ENCODE measurements at regions not wholly inside any gene's neighbourhood (a gene's known extent, or its start where the extent isn't known, plus 50 kb on each side); places are given as distances from the start of the nearest gene placed in this dataset.

DNA sequence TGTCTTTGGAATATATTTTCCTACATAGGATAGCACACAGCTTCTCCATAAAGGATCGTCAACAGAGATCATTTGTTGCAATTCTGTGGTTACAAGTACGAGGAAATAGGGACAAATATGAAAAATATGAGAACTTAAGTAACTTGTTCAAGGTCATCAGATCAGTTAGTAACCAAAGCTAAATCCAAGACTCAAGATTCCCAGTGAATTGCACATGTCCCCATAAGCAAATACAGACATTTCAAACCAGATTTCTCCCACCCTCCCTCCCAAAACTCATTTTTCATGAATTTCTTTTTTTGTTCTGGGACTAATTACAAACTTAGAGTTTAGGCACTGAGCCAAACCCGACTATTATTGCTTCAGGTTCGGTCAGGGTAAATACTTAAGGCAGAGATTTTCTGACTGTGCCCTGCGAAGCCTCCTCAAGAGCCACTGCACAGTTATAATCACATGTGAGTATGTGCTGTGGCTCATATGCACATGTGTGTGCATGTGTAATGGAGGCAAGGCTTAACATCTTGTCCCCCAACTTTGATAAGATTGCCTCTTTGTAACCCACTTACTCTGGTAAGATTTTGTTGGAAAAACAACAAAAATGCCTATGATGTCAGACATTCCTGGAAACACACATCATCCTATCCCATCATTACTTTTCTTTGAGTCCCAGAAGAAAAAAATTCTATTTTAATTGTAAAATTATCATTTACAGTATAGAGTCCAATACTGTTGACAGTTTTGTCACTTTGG is 216.2 kb downstream of the CD83 start:
- no peak for DNase-seq

GRCh38 chr6:14335071-14335470 is 217.5 kb downstream of the CD83 start:
- DNase-seq, result no peak

GRCh38 chr6:14337152-14337551 is 219.6 kb downstream of the CD83 start:
- no peak for DNase-seq

DNA sequence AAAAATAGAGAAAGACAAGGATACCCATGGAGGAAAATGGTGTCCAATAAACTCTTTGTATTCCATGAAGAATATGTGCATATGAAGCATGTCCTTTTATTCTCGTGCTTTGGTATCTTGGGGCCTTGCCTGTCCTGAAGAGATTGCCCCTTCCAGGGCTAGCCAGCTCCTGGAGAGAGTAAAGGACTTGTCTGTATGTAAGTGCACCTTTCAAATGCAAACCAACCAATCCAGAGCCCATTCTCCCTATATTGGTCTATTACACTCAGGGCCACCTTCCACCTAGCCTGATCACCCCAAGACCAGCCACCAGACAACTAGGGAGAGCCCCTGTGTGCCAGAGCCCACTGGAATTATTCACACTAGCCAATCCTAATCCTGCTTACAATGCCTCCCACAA is 221.6 kb downstream of the CD83 start:
- no peak for DNase-seq

DNA sequence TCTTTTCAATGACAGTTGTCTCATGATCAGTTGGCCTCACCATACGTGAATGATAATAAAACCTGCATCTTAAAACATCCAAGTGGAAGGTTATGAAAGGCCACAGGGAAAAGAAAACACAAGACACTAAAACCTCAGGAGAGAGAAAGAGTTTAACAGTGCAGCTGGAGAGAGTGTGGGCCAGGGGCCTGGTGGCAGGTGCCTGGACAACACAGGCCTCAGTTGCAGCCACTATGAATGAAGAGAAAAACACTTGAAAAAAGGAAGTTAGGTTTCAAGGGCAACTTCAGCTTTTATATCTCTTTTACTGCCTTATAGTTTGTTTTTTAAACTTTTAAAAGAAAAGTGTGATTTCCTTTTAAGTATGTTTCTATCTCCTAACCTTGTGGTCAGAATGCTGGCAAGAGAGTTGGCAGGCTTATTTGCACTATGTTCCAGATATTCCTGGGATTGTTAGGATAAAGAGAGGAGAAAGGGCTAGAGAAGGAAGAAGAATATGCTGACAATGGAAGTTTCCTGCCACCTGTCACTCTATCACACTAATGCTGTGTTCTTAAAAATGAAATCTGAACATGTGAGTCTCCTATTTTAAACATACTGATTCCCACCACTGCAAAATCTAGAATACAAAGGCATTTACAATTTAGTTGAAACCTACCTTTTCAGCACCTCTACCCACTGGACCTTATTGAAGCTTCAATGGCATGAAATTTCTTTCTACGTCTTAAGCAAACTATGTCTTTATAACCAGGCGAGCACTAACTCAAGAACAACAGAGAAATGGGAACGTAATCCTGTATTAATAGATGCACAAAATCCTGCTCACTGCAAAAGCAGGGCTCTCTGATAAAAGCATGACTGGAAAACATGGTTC is 222.4 kb downstream of the CD83 start:
- DNase-seq, result no peak

DNA sequence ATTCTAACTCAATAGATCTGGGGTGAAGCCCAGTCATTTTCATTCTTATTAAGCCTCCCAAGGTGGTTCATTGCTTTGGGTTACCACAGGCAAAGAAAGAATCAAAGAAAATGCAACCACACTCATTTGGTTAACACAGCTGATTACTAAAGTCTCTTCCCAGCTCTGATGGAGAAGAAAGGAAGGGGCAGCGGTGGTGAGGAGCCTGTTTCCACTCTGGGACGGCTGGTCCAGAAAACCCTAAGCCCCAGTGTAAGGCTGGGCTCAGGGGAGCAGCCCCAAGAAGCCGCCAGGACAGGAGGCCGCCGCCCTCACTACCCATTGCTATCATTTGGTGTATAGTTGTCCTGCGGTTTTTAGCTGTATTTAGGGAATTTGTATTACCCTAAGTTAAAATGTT is 226.9 kb downstream of the CD83 start:
- DNase-seq, result no peak

DNA sequence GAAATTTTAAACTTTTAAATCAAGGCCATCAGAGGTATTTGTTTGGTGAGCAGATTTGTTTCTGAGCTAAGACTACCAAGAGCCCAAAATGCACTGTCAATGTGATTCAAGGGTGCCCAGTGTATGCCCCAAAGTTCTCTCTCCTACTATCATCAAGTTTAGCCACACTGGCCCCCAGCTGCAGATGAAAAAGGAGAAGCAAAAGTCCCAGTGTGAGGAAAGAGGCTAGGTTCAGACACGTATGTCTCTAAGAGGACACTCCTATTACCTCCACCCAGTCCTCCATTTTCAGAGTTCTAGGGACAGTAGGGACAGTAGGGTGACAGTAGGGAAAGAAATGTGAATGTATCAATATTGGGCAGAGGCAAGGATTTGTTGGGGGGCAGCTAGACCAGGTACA is 230.8 kb downstream of the CD83 start:
- DNase-seq, result no peak

- DNase-seq, result no peak
Observed at GRCh38 chr6:14349507-14349906, 231.9 kb downstream of the CD83 start.

GRCh38 chr6:14350210-14350609 is 232.6 kb downstream of the CD83 start:
- DNase-seq, result no peak

GRCh38 chr6:14353281-14353680 is 235.7 kb downstream of the CD83 start:
- DNase-seq, result no peak

GRCh38 chr6:14353798-14354197 is 236.2 kb downstream of the CD83 start:
- DNase-seq, result no peak

- DNase-seq, result no peak
Observed at GRCh38 chr6:14354919-14355572, 237.5 kb downstream of the CD83 start.

DNA sequence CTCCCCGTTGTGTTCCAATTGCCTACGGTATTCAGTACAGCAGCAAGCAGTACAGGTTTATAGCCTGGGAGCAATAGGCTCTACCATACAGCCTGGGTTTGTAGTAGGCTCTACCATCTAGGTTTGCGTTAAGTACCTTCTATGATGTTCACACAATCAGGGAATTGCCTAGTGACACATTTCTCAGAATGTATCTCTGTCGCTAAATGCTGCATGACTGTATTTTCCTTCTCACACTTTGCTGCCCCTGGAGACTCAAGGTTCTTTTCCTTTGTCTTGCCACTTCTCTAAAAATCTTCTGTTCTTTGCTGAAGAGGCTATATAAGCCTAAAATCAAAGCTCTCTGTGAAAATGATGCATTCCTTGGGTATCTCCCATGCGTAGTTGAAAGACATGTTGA is 241.9 kb downstream of the CD83 start:
- DNase-seq, result no peak

DNA sequence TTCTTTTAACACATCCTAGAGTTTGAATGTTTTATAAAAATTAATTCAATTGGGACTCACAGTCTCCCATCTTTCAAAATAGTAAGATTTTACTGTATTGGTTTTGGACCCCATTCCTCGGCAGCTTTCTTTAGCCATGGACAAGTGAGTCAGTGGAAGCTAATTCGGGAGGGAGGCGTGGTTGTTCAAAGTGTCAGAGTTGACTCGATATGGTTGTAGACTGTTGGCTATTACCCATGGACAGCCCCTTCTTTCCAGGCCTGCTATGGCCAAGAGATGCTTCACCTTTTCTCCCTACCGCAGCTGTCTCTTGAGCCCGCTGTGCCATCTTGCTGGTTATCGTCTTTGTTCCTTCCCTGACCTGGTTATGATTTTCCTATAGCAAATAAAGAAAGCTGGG is 243.0 kb downstream of the CD83 start:
- DNase-seq, result no peak

GRCh38 chr6:14361297-14361696 is 243.7 kb downstream of the CD83 start:
- no peak for DNase-seq

GRCh38 chr6:14361956-14362587 is 244.5 kb downstream of the CD83 start:
- DNase-seq, result peak; percentile 37

- no peak for DNase-seq
Observed at GRCh38 chr6:14364370-14364769, 246.8 kb downstream of the CD83 start.

DNA sequence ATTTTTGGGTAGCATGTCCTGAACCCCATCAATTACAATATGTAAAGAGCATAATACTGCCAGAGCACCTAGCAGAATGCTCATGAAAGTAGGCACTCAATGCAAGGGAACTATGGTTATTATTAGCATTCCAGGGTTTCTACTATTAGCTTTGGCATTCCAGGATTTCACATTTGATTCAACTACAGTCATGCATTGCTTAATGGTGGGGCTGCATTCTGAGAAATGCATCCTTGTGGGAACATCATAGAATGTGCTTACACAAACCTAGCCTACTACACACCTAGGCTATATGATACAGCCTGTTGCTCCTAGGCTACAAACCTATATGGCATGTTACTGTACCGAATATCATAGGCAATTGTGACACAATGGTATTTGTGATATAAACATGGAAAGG is 247.8 kb downstream of the CD83 start:
- DNase-seq, result no peak

DNA sequence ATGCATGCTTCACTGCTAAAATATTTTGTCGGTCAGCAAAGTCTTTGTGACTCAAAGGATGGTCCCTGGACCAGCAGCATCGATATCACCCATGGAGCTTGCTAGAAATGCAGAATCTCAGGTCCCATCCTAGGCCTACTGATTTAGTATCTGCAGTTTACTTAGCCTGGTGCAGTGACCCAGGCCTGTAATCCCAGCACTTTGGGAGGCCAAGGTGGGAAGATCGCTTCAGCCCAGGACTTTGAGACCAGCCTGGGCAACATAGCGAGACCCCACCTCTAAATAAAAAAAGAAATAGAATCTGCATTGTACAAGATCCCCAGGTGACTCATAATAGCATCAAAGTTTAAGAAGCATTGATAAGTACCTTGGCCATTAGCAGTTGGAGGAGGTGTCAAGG is 248.7 kb downstream of the CD83 start:
- DNase-seq, result no peak

- no peak for DNase-seq
Observed at GRCh38 chr6:14366872-14367271, 249.3 kb downstream of the CD83 start.

DNA sequence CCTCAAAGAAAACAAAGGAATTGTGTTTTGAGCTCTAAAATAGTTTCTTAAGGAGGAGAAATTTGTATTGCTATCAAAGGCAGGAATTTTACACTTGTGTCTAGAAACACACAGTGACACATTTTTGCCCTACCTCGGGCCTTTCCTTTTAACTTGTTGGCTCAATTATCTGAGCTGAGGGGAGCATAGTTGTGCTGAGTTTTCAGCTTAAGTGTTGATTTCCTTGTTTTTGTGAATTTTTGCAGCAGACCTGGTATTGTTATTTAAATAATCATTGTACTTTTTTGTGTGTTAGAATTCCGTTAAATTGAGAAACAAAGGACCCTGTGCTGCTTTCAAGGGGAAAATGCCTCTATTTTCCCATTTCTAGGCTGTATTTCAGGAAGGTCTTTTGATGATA is 249.7 kb downstream of the CD83 start:
- DNase-seq, result no peak

DNA sequence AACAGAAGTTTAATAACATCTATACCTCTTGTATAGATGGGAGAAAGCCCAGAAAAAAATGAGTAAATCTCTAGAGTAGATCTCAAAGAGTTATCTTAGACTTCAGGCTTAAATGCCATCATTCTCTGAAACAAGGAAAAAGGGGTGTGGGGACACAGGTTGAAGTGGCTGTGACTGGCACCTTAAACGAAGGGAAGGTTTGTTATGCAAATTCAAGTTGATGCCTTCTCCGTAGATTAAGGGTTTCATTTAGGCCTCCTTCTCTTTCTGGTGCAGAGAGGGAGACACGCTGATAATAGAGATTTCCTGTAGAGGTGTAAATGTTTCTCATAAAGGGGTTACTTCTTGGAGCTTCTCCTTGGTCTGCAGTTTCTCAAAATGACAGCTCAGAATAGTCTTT is 252.1 kb downstream of the CD83 start:
- no peak for DNase-seq

GRCh38 chr6:14371530-14371929 is 254.0 kb downstream of the CD83 start:
- DNase-seq, result no peak
